NCI-H2227 (cell line): ENCODE measurements at regions not wholly inside any gene's neighbourhood (a gene's known extent, or its start where the extent isn't known, plus 50 kb on each side); places are given as distances from the start of the nearest gene placed in this dataset.

Experiments
- DNase-seq: peaks from one replicate; lab custom pipeline; 2025; ENCODE audit not compliant: unreplicated experiment; lab: John Stamatoyannopoulos, UW

GRCh38 chr2:128399690-128400291 lies 81.1 kb upstream of the HS6ST1 start:
- no peak for DNase-seq

GRCh38 chr2:128401680-128402079 lies 83.0 kb upstream of the HS6ST1 start:
- no peak for DNase-seq

- no peak for DNase-seq
Observed at GRCh38 chr2:128402911-128403670, 84.4 kb upstream of the HS6ST1 start.

- DNase-seq: no peak
Observed at GRCh38 chr2:128403814-128404708, 85.4 kb upstream of the HS6ST1 start.

GRCh38 chr2:128404709-128405466 lies 86.2 kb upstream of the HS6ST1 start:
- no peak for DNase-seq

- DNase-seq: no peak
Observed at GRCh38 chr2:128405467-128405900, 86.8 kb upstream of the HS6ST1 start.

- no peak for DNase-seq
Observed at GRCh38 chr2:128405981-128406613, 87.4 kb upstream of the HS6ST1 start.

GRCh38 chr2:128406736-128407554 lies 88.3 kb upstream of the HS6ST1 start:
- no peak for DNase-seq

GRCh38 chr2:128408349-128409305 lies 90.0 kb upstream of the HS6ST1 start:
- no peak for DNase-seq

GRCh38 chr2:128409326-128410034 lies 90.8 kb upstream of the HS6ST1 start:
- DNase-seq: no peak

GRCh38 chr2:128410035-128410757 lies 91.5 kb upstream of the HS6ST1 start:
- no peak for DNase-seq

GRCh38 chr2:128410758-128411215 lies 92.1 kb upstream of the HS6ST1 start:
- DNase-seq: no peak

- DNase-seq: no peak
Observed at GRCh38 chr2:128411431-128411830, 92.8 kb upstream of the HS6ST1 start.

GRCh38 chr2:128412181-128412871 lies 93.7 kb upstream of the HS6ST1 start:
- no peak for DNase-seq

- DNase-seq: no peak
Observed at GRCh38 chr2:128413014-128413717, 94.5 kb upstream of the HS6ST1 start.
